Cardiac septum (tissue), 1 donor: ENCODE measurements at regions not wholly inside any gene's neighbourhood (a gene's known extent, or its start where the extent isn't known, plus 50 kb on each side); places are given as distances from the start of the nearest gene placed in this dataset. TPM values are rescaled to one million over a fixed set of nuclear protein-coding genes. Genes with fewer than 3 reads are reported as not detected.
"Not testable (repeated sequence)": the region's sequence is repeated elsewhere in the genome, so short reads cannot be mapped to it uniquely, and the experiment has no call there.

Experiments used
- DNase-seq: peaks from one replicate; pipeline ENCODE4 v3.0.0-alpha.2; 2020; ENCODE audit warnings: low spot score
- intact Hi-C: fragments of 100-400 bp; cut with DNase I; formaldehyde crosslinking; loops from one replicate; pipeline ENCODE4 v1.14.0; 2022
- microRNA-seq: library from miRNA; unstranded; fragments of <30 nt; microRNA quantifications from one replicate; pipeline ENCODE4 v1.2.0, GENCODE V29; 2020
- donor health status: DM: no; HTN: no; CAD: no.

DNA sequence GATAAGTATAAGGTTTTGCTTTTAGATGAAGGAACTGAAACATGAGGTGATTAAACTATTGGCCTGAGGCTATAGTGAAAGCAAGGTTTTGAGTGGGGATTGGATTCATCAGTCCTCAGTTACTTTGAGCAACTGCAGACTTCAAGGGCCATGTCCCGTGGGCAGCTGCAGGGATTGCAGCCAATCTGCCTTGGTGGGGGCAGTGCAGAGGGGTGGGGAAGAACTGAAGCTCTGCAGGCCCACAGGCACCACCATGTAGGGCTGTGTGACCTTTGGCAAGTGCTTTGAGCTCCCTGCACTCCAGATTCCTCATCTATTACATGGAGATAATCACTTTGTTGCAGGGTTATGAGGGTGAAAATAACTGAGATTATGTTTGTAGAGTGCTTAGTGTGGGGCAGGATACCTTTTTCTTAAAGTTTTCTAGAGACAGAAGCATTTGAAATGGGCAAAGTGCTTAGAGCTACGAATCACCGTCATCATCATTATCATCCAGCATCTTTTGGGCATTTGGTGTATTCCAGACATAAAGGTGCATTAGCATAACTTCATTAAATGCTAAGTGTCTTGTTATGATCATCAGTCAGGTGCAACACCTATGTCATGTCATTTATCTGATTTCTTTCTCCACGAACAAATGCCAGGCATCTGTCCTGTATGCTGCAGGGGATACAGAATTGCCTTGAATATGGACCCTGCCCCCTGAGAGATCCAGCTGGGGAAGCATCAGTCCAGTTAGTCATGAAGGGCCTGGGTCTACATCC, 72.1 kb upstream of the TENM4 start:
- DNase-seq = no peak
- intact Hi-C loops = no loop called here

DNA sequence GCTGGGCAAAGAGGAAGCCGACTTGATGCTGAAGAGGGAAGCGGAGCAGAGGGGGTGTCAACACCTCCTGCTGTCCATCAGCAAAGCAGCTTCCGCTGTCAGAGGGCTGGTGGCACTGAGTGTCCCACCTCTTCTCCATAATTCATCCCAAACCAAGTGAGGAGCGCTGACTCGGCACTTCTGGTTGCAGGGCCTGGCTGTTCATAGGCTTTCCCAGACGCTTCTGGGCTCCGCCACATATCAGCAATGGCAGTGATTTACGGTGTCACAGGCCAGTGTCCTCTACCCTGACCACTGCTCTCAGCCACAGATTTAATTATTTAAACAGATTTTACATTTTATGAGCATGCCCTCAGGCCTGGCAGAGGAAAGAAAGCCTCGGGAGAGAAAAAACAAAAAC, 70.1 kb upstream of the TENM4 start:
- intact Hi-C loops = no loop called here
- no peak for DNase-seq

DNA sequence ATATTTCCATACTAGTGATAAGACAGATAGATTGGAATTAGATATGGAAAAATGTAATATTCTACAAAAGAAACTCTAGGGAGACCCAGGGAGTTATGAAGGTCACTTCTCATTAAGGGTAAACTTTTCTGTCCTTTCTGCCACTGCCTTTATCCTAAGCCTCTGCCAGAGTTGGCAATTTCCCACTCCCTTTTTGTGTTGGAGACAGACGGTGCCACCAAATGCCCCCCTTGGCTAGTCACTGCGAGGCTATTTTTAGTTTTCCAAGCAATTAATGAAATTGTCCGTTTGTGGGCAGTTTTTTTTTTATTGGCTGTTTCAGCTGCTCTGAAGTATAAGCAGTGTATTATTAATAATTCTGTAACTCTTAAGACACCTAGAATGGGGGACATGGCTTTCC, 67.6 kb upstream of the TENM4 start:
- no peak for DNase-seq
- intact Hi-C loops = loop anchor here (10.0 kb wide), 1 partner anchor 106 kb away; no protein-coding TSS in a partner anchor

DNA sequence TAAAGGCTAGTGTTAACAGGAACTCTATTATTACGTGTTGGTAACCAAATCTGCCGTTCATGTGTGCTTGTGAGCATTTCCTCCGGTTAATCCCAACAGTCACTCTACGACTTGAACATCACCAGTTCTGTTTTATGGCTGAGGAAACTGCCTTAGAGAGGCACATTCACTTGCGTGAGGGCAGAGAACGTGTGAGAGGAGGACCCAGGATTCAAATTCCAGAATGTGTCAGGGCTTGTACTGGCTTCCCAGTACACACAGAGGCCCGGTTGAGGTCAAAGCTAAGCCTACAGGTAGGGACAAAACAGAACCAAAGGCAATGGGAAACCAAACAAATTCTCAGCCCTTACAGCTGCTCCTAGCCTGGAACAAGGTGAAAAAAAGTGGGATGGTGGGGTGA, 66.9 kb upstream of the TENM4 start:
- DNase-seq = no peak
- intact Hi-C loops = loop anchor here (10.0 kb wide), 1 partner anchor 107 kb away; no protein-coding TSS in a partner anchor

DNA sequence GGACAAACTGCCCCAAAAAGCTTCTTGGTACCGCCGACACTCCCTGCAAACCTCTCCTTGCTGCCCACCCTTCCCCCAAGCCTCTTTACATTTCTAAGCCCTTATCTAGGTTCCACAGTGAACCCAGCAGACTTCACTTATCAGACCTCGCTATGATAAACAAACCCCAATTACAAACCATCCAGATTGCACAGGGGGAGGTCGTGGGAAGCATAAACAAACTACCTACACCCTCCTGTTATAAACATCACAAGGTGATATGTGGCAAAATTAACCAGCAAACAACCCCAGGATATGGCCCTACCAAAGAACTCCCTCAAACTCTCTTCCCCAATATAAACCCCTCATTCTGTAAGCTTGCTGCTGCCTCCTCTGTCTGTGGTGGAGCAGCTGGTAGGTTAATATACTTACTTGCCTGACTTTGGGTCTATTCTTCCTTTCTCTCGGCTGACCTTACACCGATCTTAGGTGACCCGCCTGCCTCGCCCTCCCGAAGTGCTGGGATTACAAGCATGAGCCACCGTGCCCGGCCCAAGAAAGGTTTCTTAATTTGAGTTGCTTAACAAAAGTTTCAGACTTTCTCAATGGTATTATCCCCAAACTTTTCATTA, 66.0 kb upstream of the TENM4 start:
- no peak for DNase-seq
- intact Hi-C loops = loop anchor here (10.0 kb wide), 1 partner anchor 108 kb away; no protein-coding TSS in a partner anchor

DNA sequence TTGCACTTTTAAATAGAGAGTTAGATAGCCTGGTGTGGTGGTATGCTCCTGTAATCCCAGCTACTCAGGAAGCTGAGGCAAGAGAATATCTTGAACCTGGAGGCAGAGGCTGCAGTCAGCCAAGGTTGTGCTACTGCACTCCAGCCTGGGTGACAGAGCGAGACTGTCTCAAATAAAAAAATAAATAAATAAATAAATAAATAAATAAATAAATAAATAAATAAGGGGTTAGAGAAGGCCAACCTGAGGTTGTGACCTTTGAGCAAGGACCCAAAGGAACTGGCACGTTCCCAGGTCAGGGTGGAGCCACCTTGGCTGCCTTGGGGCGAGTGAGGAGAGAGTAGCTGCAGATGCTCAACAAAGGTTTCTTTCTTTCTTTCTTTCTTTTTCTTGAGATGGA, 65.3 kb upstream of the TENM4 start:
- intact Hi-C loops = loop anchor here (10.0 kb wide), 1 partner anchor 109 kb away; no protein-coding TSS in a partner anchor
- DNase-seq = no peak

DNA sequence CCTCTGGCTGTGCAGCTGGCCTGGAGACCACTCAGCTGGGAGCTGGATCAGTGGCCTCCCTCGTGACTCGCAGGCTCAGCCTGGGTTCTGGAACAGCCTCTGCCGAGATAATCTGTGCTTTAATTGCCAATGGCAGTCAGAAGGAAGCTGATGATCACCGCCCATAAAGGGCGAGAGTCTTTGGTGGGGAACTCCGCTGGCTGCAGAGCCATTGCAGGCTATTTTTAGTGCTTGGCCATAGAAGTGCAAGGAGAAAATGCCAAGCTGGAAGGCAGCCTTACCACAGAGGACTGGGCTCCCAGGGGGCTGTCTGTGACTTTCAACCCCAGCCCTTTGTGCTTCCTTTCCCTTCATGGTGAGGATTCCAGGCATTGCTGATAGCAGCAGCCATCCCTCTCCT, 62.2 kb upstream of the TENM4 start:
- intact Hi-C loops = loop anchor here (10.0 kb wide), 1 partner anchor 112 kb away; no protein-coding TSS in a partner anchor
- no peak for DNase-seq

DNA sequence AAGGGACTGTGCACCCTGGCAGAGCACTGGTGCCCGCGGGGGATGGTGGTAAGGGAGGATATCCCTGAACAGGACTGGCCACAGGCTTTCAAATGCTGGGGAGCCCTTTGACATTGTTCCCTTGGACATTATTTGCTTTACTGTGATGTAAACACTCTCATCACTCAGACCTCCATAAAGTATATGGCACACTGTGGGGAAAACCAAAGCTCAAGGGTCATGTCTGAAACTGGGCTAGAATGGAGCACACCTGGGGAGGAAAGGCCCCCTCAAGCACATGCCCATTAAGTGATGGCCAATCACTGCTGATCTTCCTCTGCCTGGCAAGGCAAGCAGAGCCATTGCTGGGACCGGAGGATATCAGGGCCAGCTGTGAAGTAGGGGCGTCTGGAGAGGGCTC, 60.9 kb upstream of the TENM4 start:
- intact Hi-C loops = loop anchor here (10.0 kb wide), 1 partner anchor 113 kb away; no protein-coding TSS in a partner anchor

DNA sequence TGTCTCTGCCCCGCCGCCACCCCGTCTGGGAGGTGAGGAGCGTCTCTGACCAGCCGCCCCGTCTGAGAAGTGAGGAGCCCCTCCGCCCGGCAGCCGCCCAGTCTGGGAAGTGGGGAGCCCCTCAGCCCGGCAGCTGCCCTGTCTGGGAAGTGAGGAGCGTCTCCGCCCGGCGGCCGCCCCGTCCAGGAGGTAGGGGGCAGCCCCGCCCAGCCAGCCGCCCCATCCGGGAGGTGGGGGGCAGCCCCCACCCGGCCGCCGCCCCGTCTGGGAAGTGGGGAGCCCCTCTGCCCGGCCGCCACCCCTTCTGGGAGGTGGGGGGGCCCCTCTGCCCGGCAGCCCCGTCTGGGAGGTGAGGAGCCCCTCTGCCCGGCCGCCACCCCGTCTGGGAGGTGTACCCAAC, 59.1 kb upstream of the TENM4 start:
- intact Hi-C loops = loop anchor here (10.0 kb wide), 1 partner anchor 115 kb away; no protein-coding TSS in a partner anchor
- not testable (repeated sequence) for DNase-seq

More for the DNA sequence above, 60.9 kb upstream of the TENM4 start:
- DNase-seq = no peak

DNA sequence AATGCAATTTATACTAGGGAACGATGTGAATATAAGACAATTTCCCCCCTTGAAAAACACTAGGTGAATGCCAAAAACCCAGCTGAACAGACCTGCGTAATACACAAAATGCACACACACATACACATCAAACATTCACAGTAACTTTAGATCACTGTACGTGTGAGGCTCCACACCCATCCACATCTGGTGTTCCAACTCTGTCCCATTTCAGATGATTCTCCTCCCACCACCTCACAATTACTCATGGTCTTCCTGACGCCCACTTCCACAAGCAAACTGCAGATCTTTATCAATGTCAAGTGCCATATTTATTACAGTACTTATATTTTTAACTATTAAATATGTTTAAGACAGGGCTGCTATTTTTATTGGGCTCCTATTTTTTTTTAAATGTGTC, 57.8 kb upstream of the TENM4 start:
- intact Hi-C loops = no loop called here
- DNase-seq = no peak

DNA sequence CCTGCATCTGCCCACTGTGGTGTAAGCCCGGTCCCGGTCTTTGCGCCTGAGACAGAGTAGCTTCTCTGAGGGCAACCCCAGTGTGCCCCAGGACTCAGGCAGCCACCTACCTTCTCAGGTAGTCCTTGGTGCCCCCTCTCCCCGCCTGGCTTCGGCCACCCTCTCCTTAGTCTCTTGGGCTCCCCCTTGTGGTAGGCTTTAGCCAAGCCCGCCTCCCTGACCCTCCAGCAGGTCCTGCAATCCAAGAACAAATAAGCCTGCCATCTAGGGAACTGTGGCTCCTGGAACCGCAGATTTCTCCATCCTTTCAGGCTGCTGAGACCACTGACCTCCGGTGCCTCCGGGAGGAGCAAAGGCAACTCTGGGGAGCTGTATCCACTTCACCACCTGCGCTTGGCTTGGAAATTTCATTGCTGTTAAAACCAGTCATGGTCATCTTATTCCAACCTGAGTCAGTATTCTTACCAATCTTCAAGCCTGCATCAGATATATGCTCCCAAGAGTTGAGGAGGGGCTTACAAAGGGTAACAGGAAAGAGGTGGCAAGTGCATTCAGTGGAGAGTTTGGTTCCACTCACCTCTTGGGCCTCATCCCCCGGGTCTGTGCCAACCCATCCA, 52.8 kb upstream of the TENM4 start:
- intact Hi-C loops = loop anchor here (5.0 kb wide), 1 partner anchor 846 kb away; no protein-coding TSS in a partner anchor
- DNase-seq = peak; percentile 79

DNA sequence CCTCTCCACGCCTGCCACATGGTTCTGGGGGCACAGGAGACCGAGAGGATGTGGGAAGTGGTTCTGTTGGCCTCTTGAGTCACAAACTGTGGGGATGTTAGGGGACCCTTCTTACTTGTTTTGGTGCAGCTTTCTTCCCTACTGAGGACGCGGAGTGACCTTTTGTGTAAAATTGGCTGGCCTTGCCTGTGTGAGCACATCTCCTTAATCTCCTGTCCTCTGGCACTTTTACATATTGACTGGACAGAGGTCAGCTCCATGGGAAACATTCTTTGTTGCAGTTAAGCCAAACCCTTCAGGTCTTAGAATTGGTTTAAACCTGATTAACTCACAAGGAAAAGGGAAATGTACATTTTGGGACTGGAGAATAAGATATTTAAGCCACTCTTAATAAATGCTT, 51.2 kb upstream of the TENM4 start:
- intact Hi-C loops = loop anchor here (5.0 kb wide), 1 partner anchor 845 kb away; no protein-coding TSS in a partner anchor
- no peak for DNase-seq

Small RNA genes in the stretch of these regions (microRNA-seq; reads per million reads assigned to microRNA genes)
- not detected for gene MIR4300
